DND-41 (cell line): ENCODE measurements at regions not wholly inside any gene's neighbourhood (a gene's known extent, or its start where the extent isn't known, plus 50 kb on each side); places are given as distances from the start of the nearest gene placed in this dataset.

Experiments used
- ATAC-seq: fragments of 200-7000 bp; cut with Tn5 transposase; 3 replicates; pipeline ENCODE4 v1.9.1; 2021; ENCODE audit warnings: low read depth; ENCODE audit not compliant: insufficient read depth
- DNase-seq: peaks from one replicate; pipeline ENCODE4 v3.0.0-alpha.2; 2020
- H2AFZ ChIP-seq: 2 replicates; pipeline ENCODE4 v1.6.0; 2012; ENCODE audit warnings: low read depth, low read length
- H3K27ac ChIP-seq: 2 replicates; pipeline ENCODE4 v1.5.1; 2012; ENCODE audit warnings: low read length, inconsistent platforms
- H3K27me3 ChIP-seq: fragments of 200-600 bp; sonication (generic); 2 replicates; pipeline ENCODE4 v1.6.0; 2012; ENCODE audit warnings: low read length, mild to moderate bottlenecking, inconsistent platforms; ENCODE audit not compliant: insufficient read depth, poor library complexity
- H3K36me3 ChIP-seq: 2 replicates; pipeline ENCODE4 v1.5.1; 2012; ENCODE audit warnings: low read length, inconsistent platforms; ENCODE audit not compliant: insufficient read depth
- H3K4me1 ChIP-seq: 2 replicates; pipeline ENCODE4 v1.5.1; 2012; ENCODE audit warnings: mild to moderate bottlenecking, low read length; ENCODE audit not compliant: insufficient read depth
- H3K4me2 ChIP-seq: 2 replicates; pipeline ENCODE4 v1.6.0; 2012; ENCODE audit warnings: mild to moderate bottlenecking, moderate library complexity, low read length, inconsistent platforms; ENCODE audit not compliant: insufficient read depth
- H3K4me3 ChIP-seq, 2 experiments: fragments of 200-600 bp in 1 of 2; shearing (Covaris generic) in 1 of 2; 2 replicates each; pipeline ENCODE4 v1.5.1; 2012 to 2016; ENCODE audit warnings: inconsistent platforms in 2 of 2, low read length in 2 of 2, mild to moderate bottlenecking in 2 of 2, low read depth in 1 of 2, moderate library complexity in 1 of 2
- H3K79me2 ChIP-seq: 2 replicates; pipeline ENCODE4 v1.6.0; 2012; ENCODE audit warnings: low read length, inconsistent platforms; ENCODE audit not compliant: insufficient read depth
- H3K9ac ChIP-seq: 2 replicates; pipeline ENCODE4 v1.6.0; 2012; ENCODE audit warnings: low read depth, mild to moderate bottlenecking, inconsistent platforms, low read length, moderate library complexity
- H3K9me3 ChIP-seq: 2 replicates; pipeline ENCODE4 v1.5.1; 2012; ENCODE audit warnings: low read length, moderate library complexity, mild to moderate bottlenecking, inconsistent platforms; ENCODE audit not compliant: insufficient read depth, severe bottlenecking
- H4K20me1 ChIP-seq: 2 replicates; pipeline ENCODE4 v1.6.0; 2012; ENCODE audit warnings: low read length; ENCODE audit not compliant: insufficient read depth
- CTCF ChIP-seq: IDR thresholded peaks from 2 replicates; pipeline ENCODE4 v1.5.1; 2012; ENCODE audit warnings: borderline replicate concordance, low read length, moderate library complexity, mild to moderate bottlenecking; ENCODE audit not compliant: poor library complexity, severe bottlenecking; ENCODE audit errors: extremely low read depth
- EZH2 ChIP-seq: IDR thresholded peaks from 3 replicates; pipeline ENCODE4 v1.6.1; 2012; ENCODE audit warnings: borderline replicate concordance, low read depth, mild to moderate bottlenecking, moderate library complexity, low read length, inconsistent platforms; ENCODE audit not compliant: severe bottlenecking

GRCh38 chr14:22509751-22510300 lies 79.2 kb downstream of the DAD1 start:
- TF ChIP-seq CTCF (no peak), EZH2 (no peak)
- Histone ChIP-seq H3K27ac (no peak overlapping the region), H3K9me3 (no peaks in the 10 kb centered on the region), H3K79me2 (no peaks in the 10 kb centered on the region), H3K27me3 (peaks cover 35% of the 10 kb centered on the region), H3K4me2 (no peak overlapping the region), H3K4me1 (no peaks in the 10 kb centered on the region), H3K9ac (no peak overlapping the region), H3K4me3 (no peak overlapping the region), H3K36me3 (no peaks in the 10 kb centered on the region), H4K20me1 (no peaks in the 10 kb centered on the region), H2AFZ (no peak overlapping the region)
- no peak for ATAC-seq
- DNase-seq, result no peak

- DNase-seq, result no peak
- Histone ChIP-seq H3K36me3 (no peaks in the 10 kb centered on the region), H3K4me2 (no peak overlapping the region), H3K4me1 (no peaks in the 10 kb centered on the region), H4K20me1 (no peaks in the 10 kb centered on the region), H3K4me3 (no peak overlapping the region), H3K27me3 (peaks cover 35% of the 10 kb centered on the region), H2AFZ (no peak overlapping the region), H3K79me2 (no peaks in the 10 kb centered on the region), H3K9me3 (no peaks in the 10 kb centered on the region), H3K27ac (no peak overlapping the region), H3K9ac (no peak overlapping the region)
- ATAC-seq, result no peak
- no peak for TF ChIP-seq EZH2
- no peak for TF ChIP-seq CTCF
Measured at GRCh38 chr14:22509036-22509709, 79.9 kb downstream of the DAD1 start.

- peaks cover 33% of the 10 kb centered on the region for H3K27me3 ChIP-seq
- no peak overlapping the region for H3K4me3 ChIP-seq
- no peaks in the 10 kb centered on the region for H3K9me3 ChIP-seq
- no peak overlapping the region for H2AFZ ChIP-seq
- no peaks in the 10 kb centered on the region for H3K79me2 ChIP-seq
- H3K9ac ChIP-seq, result no peak overlapping the region
- H4K20me1 ChIP-seq, result no peaks in the 10 kb centered on the region
- DNase-seq (no peak), ATAC-seq (no peak)
- H3K4me1 ChIP-seq, result no peaks in the 10 kb centered on the region
- no peak for TF ChIP-seq CTCF
- TF ChIP-seq EZH2, result no peak
- H3K4me2 ChIP-seq, result no peak overlapping the region
- no peaks in the 10 kb centered on the region for H3K36me3 ChIP-seq
- H3K27ac ChIP-seq, result no peak overlapping the region
Measured at GRCh38 chr14:22508662-22509035, 80.4 kb downstream of the DAD1 start.
